Neural progenitor cell (in vitro differentiated cells): ENCODE measurements at regions not wholly inside any gene's neighbourhood (a gene's known extent, or its start where the extent isn't known, plus 50 kb on each side); places are given as distances from the start of the nearest gene placed in this dataset.

ENCODE experiments used
- DNase-seq: peaks from one replicate; pipeline ENCODE4 v3.0.0-alpha.2; 2016; ENCODE audit warnings: low spot score
- H2AFZ ChIP-seq: fragments of 200-600 bp; sonication (generic); replicated peaks from 2 replicates; pipeline ENCODE4 v1.6.1; 2016; ENCODE audit warnings: antibody characterized with exemption
- H3F3A ChIP-seq: fragments of 200-600 bp; sonication (generic); 2 replicates; pipeline ENCODE4 v1.6.1; 2016; ENCODE audit warnings: antibody characterized with exemption, low read depth
- H3K27ac ChIP-seq: fragments of 200-600 bp; sonication (generic); 2 replicates; pipeline ENCODE4 v1.5.1; 2016; ENCODE audit warnings: mild to moderate bottlenecking
- H3K27me3 ChIP-seq: fragments of 200-600 bp; sonication (generic); 2 replicates; pipeline ENCODE4 v1.6.1; 2016; ENCODE audit warnings: mild to moderate bottlenecking, moderate library complexity
- H3K36me3 ChIP-seq: fragments of 200-600 bp; sonication (generic); 2 replicates; pipeline ENCODE4 v1.5.1; 2016
- H3K4me1 ChIP-seq: fragments of 200-600 bp; sonication (generic); 2 replicates; pipeline ENCODE4 v1.6.1; 2016; ENCODE audit warnings: mixed run types
- H3K4me2 ChIP-seq: fragments of 200-600 bp; sonication (generic); 2 replicates; pipeline ENCODE4 v1.6.1; 2016
- H3K4me3 ChIP-seq: fragments of 200-600 bp; sonication (generic); 2 replicates; pipeline ENCODE4 v1.5.1; 2016
- H3K79me2 ChIP-seq: fragments of 200-600 bp; sonication (generic); 2 replicates; pipeline ENCODE4 v1.6.1; 2016; ENCODE audit warnings: low read depth
- H3K9ac ChIP-seq: fragments of 200-600 bp; sonication (generic); 2 replicates; pipeline ENCODE4 v1.6.1; 2016
- H3K9me3 ChIP-seq: fragments of 200-600 bp; sonication (generic); 2 replicates; pipeline ENCODE4 v1.5.1; 2016; ENCODE audit warnings: low read depth
- H4K20me1 ChIP-seq: fragments of 200-600 bp; sonication (generic); 2 replicates; pipeline ENCODE4 v1.6.1; 2016; ENCODE audit warnings: low read depth
- H3K27ac Mint-ChIP-seq: 3 replicates; pipeline ENCODE4 v1.8.0; 2021; ENCODE audit warnings: mixed read lengths
- H3K27me3 Mint-ChIP-seq: 2 replicates; pipeline ENCODE4 v1.8.0; 2022; ENCODE audit warnings: low read depth, mild to moderate bottlenecking, inconsistent platforms, moderate library complexity, mixed read lengths; ENCODE audit not compliant: insufficient read depth
- H3K36me3 Mint-ChIP-seq: 3 replicates; pipeline ENCODE4 v1.8.0; 2021; ENCODE audit warnings: mixed read lengths
- H3K4me1 Mint-ChIP-seq: 3 replicates; pipeline ENCODE4 v1.8.0; 2021; ENCODE audit warnings: mixed read lengths
- H3K4me3 Mint-ChIP-seq: 3 replicates; pipeline ENCODE4 v1.8.0; 2021; ENCODE audit warnings: mild to moderate bottlenecking, moderate library complexity, mixed read lengths
- H3K9me3 Mint-ChIP-seq: 3 replicates; pipeline ENCODE4 v1.8.0; 2020; ENCODE audit warnings: mixed read lengths
- EZH2 ChIP-seq: fragments of 200-600 bp; sonication (generic); IDR thresholded peaks from 2 replicates; pipeline ENCODE4 v1.6.1; 2017; ENCODE audit warnings: antibody characterized with exemption, mild to moderate bottlenecking, moderate library complexity
- EZH2phosphoT487 ChIP-seq: fragments of 200-600 bp; sonication (generic); IDR thresholded peaks from 2 replicates; pipeline ENCODE4 v1.6.1; 2017; ENCODE audit warnings: antibody characterized with exemption
- TF ChIP-seq, protein P1 (sequence below): fragments of 200-600 bp; sonication (generic); IDR thresholded peaks from 2 replicates; pipeline ENCODE4 v1.5.1; 2017; ENCODE audit warnings: antibody characterized with exemption, mild to moderate bottlenecking

GRCh38 chr13:79079351-79079839, 326.7 kb downstream of the RBM26 start:
- Histone ChIP-seq H4K20me1 (no peaks in the 10 kb centered on the region), H2AFZ (no peak overlapping the region), H3K4me1 (no peaks in the 10 kb centered on the region), H3F3A (no peaks in the 10 kb centered on the region), H3K4me3 (no peak overlapping the region), H3K27ac (no peak overlapping the region), H3K36me3 (no peaks in the 10 kb centered on the region), H3K4me2 (no peak overlapping the region), H3K9ac (no peak overlapping the region), H3K27me3 (no peaks in the 10 kb centered on the region), H3K79me2 (no peaks in the 10 kb centered on the region), H3K9me3 (no peaks in the 10 kb centered on the region)
- Mint-ChIP-seq H3K4me1 (no peaks in the 10 kb centered on the region), H3K27me3 (peaks cover 5% of the 10 kb centered on the region), H3K4me3 (no peak overlapping the region), H3K36me3 (no peaks in the 10 kb centered on the region), H3K9me3 (peaks cover 10% of the 10 kb centered on the region), H3K27ac (no peak overlapping the region)
- DNase-seq: no peak
- TF ChIP-seq, protein P1, sequence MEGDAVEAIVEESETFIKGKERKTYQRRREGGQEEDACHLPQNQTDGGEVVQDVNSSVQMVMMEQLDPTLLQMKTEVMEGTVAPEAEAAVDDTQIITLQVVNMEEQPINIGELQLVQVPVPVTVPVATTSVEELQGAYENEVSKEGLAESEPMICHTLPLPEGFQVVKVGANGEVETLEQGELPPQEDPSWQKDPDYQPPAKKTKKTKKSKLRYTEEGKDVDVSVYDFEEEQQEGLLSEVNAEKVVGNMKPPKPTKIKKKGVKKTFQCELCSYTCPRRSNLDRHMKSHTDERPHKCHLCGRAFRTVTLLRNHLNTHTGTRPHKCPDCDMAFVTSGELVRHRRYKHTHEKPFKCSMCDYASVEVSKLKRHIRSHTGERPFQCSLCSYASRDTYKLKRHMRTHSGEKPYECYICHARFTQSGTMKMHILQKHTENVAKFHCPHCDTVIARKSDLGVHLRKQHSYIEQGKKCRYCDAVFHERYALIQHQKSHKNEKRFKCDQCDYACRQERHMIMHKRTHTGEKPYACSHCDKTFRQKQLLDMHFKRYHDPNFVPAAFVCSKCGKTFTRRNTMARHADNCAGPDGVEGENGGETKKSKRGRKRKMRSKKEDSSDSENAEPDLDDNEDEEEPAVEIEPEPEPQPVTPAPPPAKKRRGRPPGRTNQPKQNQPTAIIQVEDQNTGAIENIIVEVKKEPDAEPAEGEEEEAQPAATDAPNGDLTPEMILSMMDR: no peak
- TF ChIP-seq EZH2phosphoT487 (no peak), EZH2 (no peak)

DNA sequence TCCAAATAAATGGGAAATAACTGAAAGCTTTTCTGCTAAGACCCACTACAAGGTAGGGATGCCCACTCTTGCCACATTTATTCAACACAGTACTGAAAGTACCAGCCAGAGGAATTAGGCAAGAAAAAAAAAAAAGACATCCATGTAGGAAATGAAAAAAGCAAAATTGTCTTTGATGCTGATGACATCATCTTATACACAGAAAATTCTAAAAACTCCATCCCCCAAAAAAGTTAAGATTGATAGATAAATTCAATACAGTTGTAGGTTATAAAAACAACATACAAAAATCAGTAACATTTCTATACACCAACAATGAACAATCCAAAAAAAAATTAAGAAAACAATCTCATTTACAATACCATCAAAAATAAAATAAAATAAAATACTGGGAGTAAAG, 330.4 kb downstream of the RBM26 start:
- Histone ChIP-seq H3K27me3 (no peaks in the 10 kb centered on the region), H3K36me3 (no peaks in the 10 kb centered on the region), H3F3A (no peaks in the 10 kb centered on the region), H3K9ac (no peak overlapping the region), H2AFZ (no peak overlapping the region), H4K20me1 (no peaks in the 10 kb centered on the region), H3K4me1 (no peaks in the 10 kb centered on the region), H3K9me3 (no peaks in the 10 kb centered on the region), H3K4me2 (no peak overlapping the region), H3K79me2 (no peaks in the 10 kb centered on the region), H3K4me3 (no peak overlapping the region), H3K27ac (no peak overlapping the region)
- H3K27ac Mint-ChIP-seq: no peak overlapping the region
- DNase-seq: no peak
- H3K9me3 Mint-ChIP-seq: peaks cover 7% of the 10 kb centered on the region
- TF ChIP-seq EZH2 (no peak), EZH2phosphoT487 (no peak)
- TF ChIP-seq, protein P1: no peak
- H3K27me3 Mint-ChIP-seq: peaks cover 5% of the 10 kb centered on the region
- H3K36me3 Mint-ChIP-seq: no peaks in the 10 kb centered on the region
- no peaks in the 10 kb centered on the region for H3K4me1 Mint-ChIP-seq
- no peak overlapping the region for H3K4me3 Mint-ChIP-seq

DNA sequence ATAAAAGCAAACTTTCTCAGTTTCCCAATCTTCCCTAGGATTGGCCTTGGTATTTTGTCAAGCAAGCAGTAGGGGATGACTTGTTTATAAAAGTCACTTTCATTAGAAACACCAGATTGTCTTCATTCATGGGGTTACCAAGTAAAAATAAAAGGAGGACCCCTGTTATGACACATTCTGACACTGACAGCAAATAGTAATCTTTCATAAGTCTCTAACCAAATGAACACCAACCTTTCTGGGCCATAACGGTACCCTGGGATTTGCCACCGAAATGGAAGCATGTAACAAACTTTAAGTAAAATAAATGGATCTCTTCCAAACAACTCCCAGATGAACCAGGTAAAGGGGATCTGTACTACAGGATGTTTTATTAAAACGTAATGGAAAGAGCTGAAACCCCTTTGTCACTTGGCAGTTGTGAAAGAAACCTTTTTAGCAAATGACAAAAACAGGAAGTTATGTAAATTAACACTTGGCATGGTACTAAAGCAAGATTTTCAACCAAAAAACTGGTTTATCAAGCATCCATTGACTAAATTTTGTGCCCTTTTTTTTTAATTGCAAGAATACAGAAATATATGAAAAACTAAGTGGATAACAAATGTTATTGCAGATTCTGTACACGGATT, 335.6 kb downstream of the RBM26 start:
- H3K27me3 Mint-ChIP-seq: no peaks in the 10 kb centered on the region

More for the DNA sequence above, 335.6 kb downstream of the RBM26 start:
- no peak overlapping the region for H3K4me3 Mint-ChIP-seq
- Histone ChIP-seq H3K36me3 (no peaks in the 10 kb centered on the region), H3K9me3 (no peaks in the 10 kb centered on the region), H4K20me1 (no peaks in the 10 kb centered on the region), H2AFZ (no peak overlapping the region), H3K4me3 (no peak overlapping the region), H3K27ac (no peak overlapping the region), H3F3A (no peaks in the 10 kb centered on the region), H3K9ac (no peak overlapping the region), H3K27me3 (no peaks in the 10 kb centered on the region), H3K4me1 (peaks cover 3% of the 10 kb centered on the region), H3K4me2 (no peak overlapping the region), H3K79me2 (no peaks in the 10 kb centered on the region)
- H3K9me3 Mint-ChIP-seq: no peaks in the 10 kb centered on the region
- peaks cover 11% of the 10 kb centered on the region for H3K4me1 Mint-ChIP-seq
- no peak for DNase-seq
- H3K36me3 Mint-ChIP-seq: no peaks in the 10 kb centered on the region
- no peak for TF ChIP-seq EZH2
- no peak for TF ChIP-seq EZH2phosphoT487
- TF ChIP-seq, protein P1: no peak
- no peak overlapping the region for H3K27ac Mint-ChIP-seq
